Peyer's patch (tissue), 4 donors: ENCODE measurements at regions not wholly inside any gene's neighbourhood (a gene's known extent, or its start where the extent isn't known, plus 50 kb on each side); places are given as distances from the start of the nearest gene placed in this dataset.
A peak's percentile ranks its signal among the peaks of the same experiment; 100 is the strongest.

Experiments
- DNase-seq, 3 donors: peaks; one replicate each; pipeline ENCODE4 v3.0.0-alpha.2; 2017 to 2019
- H3K27ac ChIP-seq, 4 donors: fragments of 200-600 bp; sonication (generic); one replicate each; pipeline ENCODE4 v1.5.1; 2016 to 2019
- H3K27me3 ChIP-seq, 2 donors: fragments of 200-600 bp; sonication (generic); one replicate each; pipeline ENCODE4 v1.5.1; 2019
- H3K36me3 ChIP-seq, 3 donors: fragments of 200-600 bp; sonication (generic); one replicate each; pipeline ENCODE4 v1.5.1; 2016 to 2019
- H3K4me1 ChIP-seq, 4 donors: fragments of 200-600 bp; sonication (generic); one replicate each; pipeline ENCODE4 v1.5.1; 2016 to 2019
- H3K4me3 ChIP-seq, 4 donors: fragments of 200-600 bp; sonication (generic); 1 replicate in 3 of 4; 2 replicates in 1 of 4; pipeline ENCODE4 v1.5.1; 2016 to 2019; ENCODE audit warnings: mild to moderate bottlenecking in 1 of 4
- H3K9me3 ChIP-seq, 4 donors: fragments of 200-600 bp; sonication (generic); one replicate each; pipeline ENCODE4 v1.5.1; 2016 to 2019; ENCODE audit warnings: mild to moderate bottlenecking in 1 of 4
- CTCF ChIP-seq, 6 experiments: fragments of 450-650 bp in 4 of 6; fragments of 200-600 bp in 2 of 6; sonication (generic) in 1 of 6; IDR thresholded peaks; one replicate each; pipeline ENCODE4 v1.5.1; 2017 to 2019; ENCODE audit warnings: antibody characterized with exemption in 6 of 6, mild to moderate bottlenecking in 3 of 6, moderate library complexity in 1 of 6
- POLR2A ChIP-seq, 2 donors: fragments of 450-650 bp; IDR thresholded peaks; one replicate each; pipeline ENCODE4 v1.5.1; 2017; ENCODE audit warnings: antibody characterized with exemption in 2 of 2, mild to moderate bottlenecking in 2 of 2, moderate library complexity in 2 of 2

- H3K4me3 ChIP-seq = no peak overlapping the region
- H3K36me3 ChIP-seq = no peaks in the 10 kb centered on the region
- H3K27me3 ChIP-seq = no peaks in the 10 kb centered on the region
- H3K4me1 ChIP-seq = peaks cover 0 to 28% (median 0%) of the 10 kb centered on the region in 4 donors
- no peaks in the 10 kb centered on the region for H3K9me3 ChIP-seq
- DNase-seq = no peak
- peak overlapping the region in 2 of 4 donors; percentile 62 to 78 for H3K27ac ChIP-seq
- TF ChIP-seq POLR2A (IDR thresholded peaks at IDR 0.05) = no peak
- no peak for TF ChIP-seq CTCF (IDR thresholded peaks at IDR 0.05)
Measured at GRCh38 chr21:14863745-14864210, 201.0 kb downstream of the NRIP1 start.

- peak overlapping the region in 2 of 4 donors; percentile 62 to 78 for H3K27ac ChIP-seq
- no peak for DNase-seq
- no peaks in the 10 kb centered on the region for H3K27me3 ChIP-seq
- H3K4me1 ChIP-seq = peaks cover 0 to 28% (median 0%) of the 10 kb centered on the region in 4 donors
- no peaks in the 10 kb centered on the region for H3K36me3 ChIP-seq
- no peak overlapping the region for H3K4me3 ChIP-seq
- H3K9me3 ChIP-seq = no peaks in the 10 kb centered on the region
- TF ChIP-seq POLR2A (IDR thresholded peaks at IDR 0.05) = no peak
- peak; percentile 19 to 65 (median 38) for TF ChIP-seq CTCF (IDR thresholded peaks at IDR 0.05)
Measured at GRCh38 chr21:14862794-14863720, 201.7 kb downstream of the NRIP1 start.

- no peak overlapping the region for H3K27ac ChIP-seq
- no peaks in the 10 kb centered on the region for H3K9me3 ChIP-seq
- no peak overlapping the region for H3K4me3 ChIP-seq
- no peaks in the 10 kb centered on the region for H3K36me3 ChIP-seq
- TF ChIP-seq POLR2A (IDR thresholded peaks at IDR 0.05) = no peak
- H3K4me1 ChIP-seq = peaks cover 0 to 1% (median 0%) of the 10 kb centered on the region in 4 donors
- no peaks in the 10 kb centered on the region for H3K27me3 ChIP-seq
- no peak for DNase-seq
Measured at GRCh38 chr21:14858311-14858710, 206.5 kb downstream of the NRIP1 start.

- no peaks in the 10 kb centered on the region for H3K4me1 ChIP-seq
- H3K4me3 ChIP-seq = no peak overlapping the region
- TF ChIP-seq POLR2A (IDR thresholded peaks at IDR 0.05) = no peak
- TF ChIP-seq CTCF (IDR thresholded peaks at IDR 0.05) = no peak
- DNase-seq = no peak
- H3K36me3 ChIP-seq = no peaks in the 10 kb centered on the region
- no peaks in the 10 kb centered on the region for H3K9me3 ChIP-seq
- no peak overlapping the region for H3K27ac ChIP-seq
- no peaks in the 10 kb centered on the region for H3K27me3 ChIP-seq
Measured at GRCh38 chr21:14857529-14857928, 207.3 kb downstream of the NRIP1 start.

- TF ChIP-seq CTCF (IDR thresholded peaks at IDR 0.05) (no peak), POLR2A (IDR thresholded peaks at IDR 0.05) (no peak)
- Histone ChIP-seq H3K27me3 (no peaks in the 10 kb centered on the region), H3K9me3 (peaks cover 0 to 6% (median 0%) of the 10 kb centered on the region in 4 donors), H3K4me1 (no peaks in the 10 kb centered on the region), H3K4me3 (no peak overlapping the region), H3K27ac (no peak overlapping the region), H3K36me3 (no peaks in the 10 kb centered on the region)
- DNase-seq = no peak
Measured at GRCh38 chr21:14850394-14850793, 214.4 kb downstream of the NRIP1 start.

- no peak for DNase-seq
Measured at GRCh38 chr21:14846621-14847020, 218.2 kb downstream of the NRIP1 start.

More at GRCh38 chr21:14846621-14847020, 218.2 kb downstream of the NRIP1 start:
- Histone ChIP-seq H3K4me1 (no peaks in the 10 kb centered on the region), H3K4me3 (no peak overlapping the region), H3K27ac (no peak overlapping the region), H3K36me3 (no peaks in the 10 kb centered on the region), H3K27me3 (no peaks in the 10 kb centered on the region), H3K9me3 (peaks cover 0 to 6% (median 0%) of the 10 kb centered on the region in 4 donors)
- TF ChIP-seq CTCF (IDR thresholded peaks at IDR 0.05) (no peak), POLR2A (IDR thresholded peaks at IDR 0.05) (no peak)
